Gastroesophageal sphincter (tissue), 3 donors: ENCODE measurements at regions not wholly inside any gene's neighbourhood (a gene's known extent, or its start where the extent isn't known, plus 50 kb on each side); places are given as distances from the start of the nearest gene placed in this dataset.

Experiments
- CTCF ChIP-seq, 4 experiments: fragments of 200-600 bp in 2 of 4; fragments of 450-650 bp in 2 of 4; sonication (generic) in 1 of 4; IDR thresholded peaks; one replicate each; pipeline ENCODE4 v1.5.1; 2017 to 2019; ENCODE audit warnings: antibody characterized with exemption in 4 of 4, mild to moderate bottlenecking in 2 of 4, moderate library complexity in 2 of 4
- POLR2A ChIP-seq, 2 donors: fragments of 450-650 bp; IDR thresholded peaks; one replicate each; pipeline ENCODE4 v1.6.1; 2017; ENCODE audit warnings: antibody characterized with exemption in 2 of 2, mild to moderate bottlenecking in 2 of 2, moderate library complexity in 1 of 2
- POLR2AphosphoS5 ChIP-seq: sonication (generic); formaldehyde crosslinking; IDR thresholded peaks from one replicate; pipeline ENCODE4 v1.6.1; 2017; ENCODE audit warnings: antibody characterized with exemption

DNA sequence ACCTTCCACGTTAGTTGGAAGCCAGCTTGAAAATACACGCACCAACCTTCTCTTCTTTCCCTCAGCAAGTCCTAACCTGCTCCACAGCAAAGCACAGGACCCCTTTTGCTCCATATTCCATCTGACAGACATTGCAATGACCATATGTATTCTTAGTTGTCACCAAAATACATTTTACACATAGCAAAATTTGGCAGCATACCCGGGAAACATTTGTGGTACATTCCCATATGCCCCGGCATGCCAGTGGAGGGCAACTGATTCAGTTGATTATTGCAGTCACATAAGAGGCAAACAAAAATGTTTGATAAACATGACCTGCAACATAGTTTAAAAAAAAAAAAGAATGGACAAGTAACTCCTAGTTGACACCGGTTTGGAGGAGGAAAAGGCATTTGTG lies 202.1 kb upstream of the UBE2E3 start:
- TF ChIP-seq POLR2AphosphoS5: no peak
- no peak for TF ChIP-seq CTCF (IDR thresholded peaks at IDR 0.05)
- no peak for TF ChIP-seq POLR2A (IDR thresholded peaks at IDR 0.05)
